Erythroblast (primary cell): ENCODE measurements at regions not wholly inside any gene's neighbourhood (a gene's known extent, or its start where the extent isn't known, plus 50 kb on each side); places are given as distances from the start of the nearest gene placed in this dataset.
"Not testable (repeated sequence)": the region's sequence is repeated elsewhere in the genome, so short reads cannot be mapped to it uniquely, and the experiment has no call there.

Experiments used
- GATA1 ChIP-seq: IDR thresholded peaks from 2 replicates; pipeline ENCODE4 v1.6.1; 2011; ENCODE audit warnings: low read depth, mild to moderate bottlenecking, control low read depth, low read length, moderate library complexity
- POLR2A ChIP-seq: IDR thresholded peaks from 2 replicates; pipeline ENCODE4 v1.6.1; 2011; ENCODE audit warnings: mild to moderate bottlenecking, low read length

GRCh38 chr11:3429191-3429590, 50.2 kb upstream of the ZNF195 start:
- not testable (repeated sequence) for TF ChIP-seq POLR2A, GATA1
